ENCODE measurements at regions not wholly inside any gene's neighbourhood (a gene's known extent, or its start where the extent isn't known, plus 50 kb on each side); places are given as distances from the start of the nearest gene placed in this dataset.

- no peak for DNase-seq (ENCODE audit: low read depth)
Measured at GRCh38 chr5:104443706-104444105, 881.1 kb upstream of the NUDT12 start.

GRCh38 chr5:104431981-104432380 lies 869.4 kb upstream of the NUDT12 start:
- no peak for DNase-seq (ENCODE audit: low read depth)

- DNase-seq (ENCODE audit: low read depth), result no peak
Measured at GRCh38 chr5:104431002-104431620, 868.5 kb upstream of the NUDT12 start.

- DNase-seq (ENCODE audit: low read depth), result no peak
Measured at GRCh38 chr5:104429911-104430310, 867.3 kb upstream of the NUDT12 start.

GRCh38 chr5:104421431-104421830 lies 858.8 kb upstream of the NUDT12 start:
- DNase-seq (ENCODE audit: low read depth), result no peak

- DNase-seq (ENCODE audit: low read depth), result no peak
Measured at GRCh38 chr5:104418056-104418455, 855.5 kb upstream of the NUDT12 start.

GRCh38 chr5:104412649-104413240 lies 850.2 kb upstream of the NUDT12 start:
- DNase-seq (ENCODE audit: low read depth), result peak; percentile 21

- no peak for DNase-seq (ENCODE audit: low read depth)
Measured at GRCh38 chr5:104400941-104401340, 838.4 kb upstream of the NUDT12 start.

- DNase-seq (ENCODE audit: low read depth), result no peak
Measured at GRCh38 chr5:104385906-104386305, 823.3 kb upstream of the NUDT12 start.

GRCh38 chr5:104375345-104375744 lies 812.8 kb upstream of the NUDT12 start:
- DNase-seq (ENCODE audit: low read depth), result no peak

GRCh38 chr5:104372796-104373195 lies 810.2 kb upstream of the NUDT12 start:
- DNase-seq (ENCODE audit: low read depth), result no peak

GRCh38 chr5:104372376-104372775 lies 809.8 kb upstream of the NUDT12 start:
- DNase-seq (ENCODE audit: low read depth), result no peak

GRCh38 chr5:104370523-104370922 lies 807.9 kb upstream of the NUDT12 start:
- no peak for DNase-seq (ENCODE audit: low read depth)

GRCh38 chr5:104367978-104368377 lies 805.4 kb upstream of the NUDT12 start:
- no peak for DNase-seq (ENCODE audit: low read depth)

- DNase-seq (ENCODE audit: low read depth), result no peak
Measured at GRCh38 chr5:104363567-104363966, 801.0 kb upstream of the NUDT12 start.

- DNase-seq (ENCODE audit: low read depth), result no peak
Measured at GRCh38 chr5:104361932-104362331, 799.3 kb upstream of the NUDT12 start.

- DNase-seq (ENCODE audit: low read depth), result no peak
Measured at GRCh38 chr5:104355350-104355749, 792.8 kb upstream of the NUDT12 start.

- no peak for DNase-seq (ENCODE audit: low read depth)
Measured at GRCh38 chr5:104353371-104353770, 790.8 kb upstream of the NUDT12 start.

- no peak for DNase-seq (ENCODE audit: low read depth)
Measured at GRCh38 chr5:104352954-104353353, 790.4 kb upstream of the NUDT12 start.

- no peak for DNase-seq (ENCODE audit: low read depth)
Measured at GRCh38 chr5:104347119-104347708, 784.6 kb upstream of the NUDT12 start.

- DNase-seq (ENCODE audit: low read depth), result no peak
Measured at GRCh38 chr5:104345222-104346016, 782.8 kb upstream of the NUDT12 start.

GRCh38 chr5:104344809-104345208 lies 782.2 kb upstream of the NUDT12 start:
- DNase-seq (ENCODE audit: low read depth), result peak; percentile 90

GRCh38 chr5:104327801-104328200 lies 765.2 kb upstream of the NUDT12 start:
- DNase-seq (ENCODE audit: low read depth), result no peak

Data from stromal cell of bone marrow (primary cell).